GM12873 (cell line): ENCODE measurements at regions not wholly inside any gene's neighbourhood (a gene's known extent, or its start where the extent isn't known, plus 50 kb on each side); places are given as distances from the start of the nearest gene placed in this dataset.

Experiments used
- CTCF ChIP-seq: IDR thresholded peaks from 2 replicates; pipeline ENCODE4 v1.5.1; 2012; ENCODE audit warnings: low read depth, mild to moderate bottlenecking, moderate library complexity, low read length, control low read depth; ENCODE audit not compliant: insufficient read depth; ENCODE audit errors: missing control alignments

- TF ChIP-seq CTCF = no peak
These were observed 506.3 kb upstream of the GRM7 start for GRCh38 chr3:6354653-6355052.

- no peak for TF ChIP-seq CTCF
These were observed 498.5 kb upstream of the GRM7 start for GRCh38 chr3:6362406-6362805.

GRCh38 chr3:6367171-6367570 lies 493.7 kb upstream of the GRM7 start:
- TF ChIP-seq CTCF = no peak

DNA sequence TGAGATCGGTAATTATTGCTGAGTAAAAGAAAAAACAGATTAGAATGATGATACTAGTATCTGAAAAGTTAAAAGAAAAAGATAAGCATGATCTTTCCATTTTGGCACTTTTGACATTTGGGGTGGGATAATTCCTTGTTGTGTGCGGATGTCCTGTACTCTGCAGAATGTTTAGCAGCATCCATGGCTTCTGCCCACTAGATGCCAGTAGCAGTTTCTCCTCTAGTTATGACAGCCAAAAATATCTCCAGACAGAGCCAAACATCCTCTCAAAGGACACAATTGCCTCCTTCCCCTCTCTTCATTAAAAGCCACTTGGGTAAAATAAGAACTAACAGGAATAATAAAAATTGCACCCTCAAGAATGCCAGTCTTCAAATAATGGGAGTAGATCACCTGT lies 468.8 kb upstream of the GRM7 start:
- TF ChIP-seq CTCF = no peak

DNA sequence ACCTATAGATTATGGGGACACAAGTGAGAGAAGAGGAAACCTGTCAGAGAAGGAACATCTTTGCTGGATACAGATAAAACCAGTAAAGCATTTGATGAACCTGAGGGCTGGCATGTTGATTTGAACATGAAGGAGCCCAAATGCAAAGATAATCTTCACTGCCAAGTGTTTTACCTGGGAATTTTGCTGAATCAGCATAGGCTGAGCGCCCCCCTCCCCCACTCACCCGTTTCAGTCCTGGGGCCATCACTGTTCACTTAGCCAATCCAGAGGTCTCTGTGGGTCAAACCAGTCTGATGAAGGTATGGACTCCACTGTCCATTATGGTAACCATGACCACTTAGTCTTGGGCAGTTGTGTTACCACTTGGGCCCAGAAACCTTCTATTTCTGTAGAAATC lies 466.0 kb upstream of the GRM7 start:
- TF ChIP-seq CTCF = no peak

DNA sequence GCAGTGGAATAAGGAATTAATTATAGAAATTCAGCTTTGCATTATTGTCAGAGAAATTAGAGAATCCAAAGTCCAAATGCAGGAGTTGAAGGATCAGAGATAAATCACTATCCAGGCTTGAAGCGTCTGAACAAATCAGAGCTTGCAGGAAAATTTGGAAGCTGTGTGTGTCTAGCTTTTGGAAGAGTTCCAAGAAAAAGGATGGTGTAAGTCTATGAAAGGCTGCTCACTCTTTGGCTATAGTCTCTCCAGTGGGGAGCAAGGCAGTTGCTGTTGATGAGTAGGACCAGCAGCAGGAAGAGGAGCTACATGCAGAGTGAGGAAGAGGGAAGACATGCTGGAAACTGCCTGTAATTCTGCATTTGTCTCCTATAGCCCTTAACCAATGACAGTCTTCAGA lies 464.3 kb upstream of the GRM7 start:
- TF ChIP-seq CTCF = no peak

GRCh38 chr3:6416049-6416661 lies 444.8 kb upstream of the GRM7 start:
- no peak for TF ChIP-seq CTCF
